CD4-positive, alpha-beta T cell treated with Interleukin-1 beta for 1 hour (primary cell): ENCODE measurements at regions not wholly inside any gene's neighbourhood (a gene's known extent, or its start where the extent isn't known, plus 50 kb on each side); places are given as distances from the start of the nearest gene placed in this dataset.

Experiments
- DNase-seq, 2 donors: peaks; one replicate each; pipeline ENCODE4 v3.0.0-alpha.2; 2020 to 2022

- DNase-seq: no peak
Observed at GRCh38 chr4:123893011-123893981, 496.7 kb downstream of the SPRY1 start.

- DNase-seq: no peak
Observed at GRCh38 chr4:123896446-123897071, 500.0 kb downstream of the SPRY1 start.

- DNase-seq: no peak
Observed at GRCh38 chr4:123898946-123899666, 502.5 kb downstream of the SPRY1 start.

- no peak for DNase-seq
Observed at GRCh38 chr4:123904882-123905281, 508.3 kb downstream of the SPRY1 start.

GRCh38 chr4:123913598-123913997 lies 517.0 kb downstream of the SPRY1 start:
- no peak for DNase-seq

- DNase-seq: no peak
Observed at GRCh38 chr4:123916821-123917220, 520.2 kb downstream of the SPRY1 start.

- DNase-seq: no peak
Observed at GRCh38 chr4:123919576-123920098, 523.0 kb downstream of the SPRY1 start.

- no peak for DNase-seq
Observed at GRCh38 chr4:123921339-123921738, 524.7 kb downstream of the SPRY1 start.

GRCh38 chr4:123922847-123923246 lies 526.3 kb downstream of the SPRY1 start:
- no peak for DNase-seq

GRCh38 chr4:123924536-123924935 lies 527.9 kb downstream of the SPRY1 start:
- DNase-seq: no peak

- DNase-seq: no peak
Observed at GRCh38 chr4:123929565-123929964, 533.0 kb downstream of the SPRY1 start.

GRCh38 chr4:123930996-123931395 lies 534.4 kb downstream of the SPRY1 start:
- DNase-seq: no peak

- no peak for DNase-seq
Observed at GRCh38 chr4:123934096-123934495, 537.5 kb downstream of the SPRY1 start.

GRCh38 chr4:123936621-123937043 lies 540.0 kb downstream of the SPRY1 start:
- no peak for DNase-seq

- DNase-seq: no peak
Observed at GRCh38 chr4:123937581-123937980, 541.0 kb downstream of the SPRY1 start.

- DNase-seq: no peak
Observed at GRCh38 chr4:123939621-123940020, 543.0 kb downstream of the SPRY1 start.

- DNase-seq: no peak
Observed at GRCh38 chr4:123940604-123941003, 544.0 kb downstream of the SPRY1 start.

- no peak for DNase-seq
Observed at GRCh38 chr4:123941306-123941705, 544.7 kb downstream of the SPRY1 start.

GRCh38 chr4:123943976-123944375 lies 547.4 kb downstream of the SPRY1 start:
- no peak for DNase-seq

- no peak for DNase-seq
Observed at GRCh38 chr4:123945301-123945700, 548.7 kb downstream of the SPRY1 start.

- DNase-seq: no peak
Observed at GRCh38 chr4:123950530-123950929, 553.9 kb downstream of the SPRY1 start.

- DNase-seq: no peak
Observed at GRCh38 chr4:123952530-123953274, 556.1 kb downstream of the SPRY1 start.
